Duodenal mucosa (tissue), 2 donors: ENCODE measurements at regions not wholly inside any gene's neighbourhood (a gene's known extent, or its start where the extent isn't known, plus 50 kb on each side); places are given as distances from the start of the nearest gene placed in this dataset.

Experiments
- H3K27ac ChIP-seq: one replicate; pipeline ENCODE4 v1.7.0; 2013; ENCODE audit warnings: low read depth, low read length
- H3K27me3 ChIP-seq, 2 donors: one replicate each; pipeline ENCODE4 v1.7.0; 2013; ENCODE audit warnings: low read length in 2 of 2, control low read depth in 1 of 2; ENCODE audit not compliant: insufficient read depth in 2 of 2, control insufficient read depth in 1 of 2
- H3K36me3 ChIP-seq, 2 donors: one replicate each; pipeline ENCODE4 v1.7.0; 2013; ENCODE audit warnings: low read length in 2 of 2, control low read depth in 1 of 2; ENCODE audit not compliant: insufficient read depth in 2 of 2, control insufficient read depth in 1 of 2
- H3K4me1 ChIP-seq, 2 donors: one replicate each; pipeline ENCODE4 v1.7.0; 2013; ENCODE audit warnings: low read length in 2 of 2, control low read depth in 1 of 2; ENCODE audit not compliant: insufficient read depth in 2 of 2, control insufficient read depth in 1 of 2
- H3K4me3 ChIP-seq, 2 donors: one replicate each; pipeline ENCODE4 v1.7.0; 2013; ENCODE audit warnings: low read length in 2 of 2, low read depth in 1 of 2
- H3K9ac ChIP-seq, 2 donors: one replicate each; pipeline ENCODE4 v1.7.0; 2013; ENCODE audit warnings: low read length in 2 of 2, low read depth in 1 of 2
- H3K9me3 ChIP-seq, 2 donors: one replicate each; pipeline ENCODE4 v1.7.0; 2013; ENCODE audit warnings: low read length in 2 of 2, control low read depth in 1 of 2; ENCODE audit not compliant: control insufficient read depth in 1 of 2

- Histone ChIP-seq H3K27ac (no peak overlapping the region), H3K4me1 (no peaks in the 10 kb centered on the region), H3K36me3 (no peaks in the 10 kb centered on the region), H3K4me3 (no peak overlapping the region), H3K9ac (no peak overlapping the region), H3K9me3 (no peaks in the 10 kb centered on the region), H3K27me3 (no peaks in the 10 kb centered on the region)
Measured at GRCh38 chr12:43102546-43103264, 449.3 kb downstream of the ADAMTS20 start.

GRCh38 chr12:43100231-43100630 lies 451.8 kb downstream of the ADAMTS20 start:
- Histone ChIP-seq H3K36me3 (no peaks in the 10 kb centered on the region), H3K9ac (no peak overlapping the region), H3K27me3 (no peaks in the 10 kb centered on the region), H3K27ac (no peak overlapping the region), H3K4me3 (no peak overlapping the region), H3K4me1 (no peaks in the 10 kb centered on the region), H3K9me3 (no peaks in the 10 kb centered on the region)

- no peak overlapping the region for H3K9ac ChIP-seq
- H3K4me3 ChIP-seq = no peak overlapping the region
- no peaks in the 10 kb centered on the region for H3K36me3 ChIP-seq
- no peaks in the 10 kb centered on the region for H3K9me3 ChIP-seq
- H3K27ac ChIP-seq = no peak overlapping the region
- H3K27me3 ChIP-seq = no peaks in the 10 kb centered on the region
- no peaks in the 10 kb centered on the region for H3K4me1 ChIP-seq
Measured at GRCh38 chr12:43099691-43100163, 452.3 kb downstream of the ADAMTS20 start.

- Histone ChIP-seq H3K27me3 (no peaks in the 10 kb centered on the region), H3K9ac (no peak overlapping the region), H3K4me3 (no peak overlapping the region), H3K36me3 (no peaks in the 10 kb centered on the region), H3K9me3 (no peaks in the 10 kb centered on the region), H3K4me1 (no peaks in the 10 kb centered on the region), H3K27ac (no peak overlapping the region)
Measured at GRCh38 chr12:43098766-43099550, 453.0 kb downstream of the ADAMTS20 start.

- Histone ChIP-seq H3K27ac (no peak overlapping the region), H3K4me1 (no peaks in the 10 kb centered on the region), H3K9ac (no peak overlapping the region), H3K36me3 (no peaks in the 10 kb centered on the region), H3K27me3 (no peaks in the 10 kb centered on the region), H3K9me3 (no peaks in the 10 kb centered on the region), H3K4me3 (no peak overlapping the region)
Measured at GRCh38 chr12:43098071-43098470, 453.9 kb downstream of the ADAMTS20 start.

- Histone ChIP-seq H3K27ac (no peak overlapping the region), H3K4me3 (no peak overlapping the region), H3K9ac (no peak overlapping the region), H3K36me3 (no peaks in the 10 kb centered on the region), H3K4me1 (no peaks in the 10 kb centered on the region), H3K9me3 (no peaks in the 10 kb centered on the region), H3K27me3 (no peaks in the 10 kb centered on the region)
Measured at GRCh38 chr12:43097471-43097870, 454.5 kb downstream of the ADAMTS20 start.

- Histone ChIP-seq H3K27me3 (no peaks in the 10 kb centered on the region), H3K9ac (no peak overlapping the region), H3K36me3 (no peaks in the 10 kb centered on the region), H3K4me1 (no peaks in the 10 kb centered on the region), H3K4me3 (no peak overlapping the region), H3K27ac (no peak overlapping the region), H3K9me3 (no peaks in the 10 kb centered on the region)
Measured at GRCh38 chr12:43095669-43096280, 456.2 kb downstream of the ADAMTS20 start.

GRCh38 chr12:43094886-43095575 lies 457.0 kb downstream of the ADAMTS20 start:
- H3K9ac ChIP-seq = no peak overlapping the region
- no peaks in the 10 kb centered on the region for H3K9me3 ChIP-seq
- H3K4me1 ChIP-seq = no peaks in the 10 kb centered on the region
- no peak overlapping the region for H3K4me3 ChIP-seq
- H3K27ac ChIP-seq = no peak overlapping the region
- no peaks in the 10 kb centered on the region for H3K27me3 ChIP-seq
- no peaks in the 10 kb centered on the region for H3K36me3 ChIP-seq

GRCh38 chr12:43090981-43091380 lies 461.0 kb downstream of the ADAMTS20 start:
- Histone ChIP-seq H3K9me3 (no peaks in the 10 kb centered on the region), H3K27ac (no peak overlapping the region), H3K9ac (no peak overlapping the region), H3K27me3 (no peaks in the 10 kb centered on the region), H3K4me1 (no peaks in the 10 kb centered on the region), H3K4me3 (no peak overlapping the region), H3K36me3 (no peaks in the 10 kb centered on the region)
